ENCODE measurements at regions not wholly inside any gene's neighbourhood (a gene's known extent, or its start where the extent isn't known, plus 50 kb on each side); places are given as distances from the start of the nearest gene placed in this dataset.
A peak's percentile ranks its signal among the peaks of the same experiment; 100 is the strongest.

GRCh38 chr7:35405461-35405860, 151.6 kb upstream of the TBX20 start:
- no peaks in the 10 kb centered on the region for H3K36me3 ChIP-seq (ENCODE audit: low read depth)
- no peaks in the 10 kb centered on the region for H3K27me3 ChIP-seq (ENCODE audit: insufficient read depth, poor library complexity, severe bottlenecking)
- no peak overlapping the region for H3K27ac ChIP-seq (ENCODE audit: poor library complexity, severe bottlenecking)
- H3K9me3 ChIP-seq (ENCODE audit: severe bottlenecking), result no peaks in the 10 kb centered on the region
- H3K4me1 ChIP-seq (ENCODE audit: insufficient read depth, poor library complexity, severe bottlenecking), result no peaks in the 10 kb centered on the region
- no peak for TF ChIP-seq CTCF (IDR thresholded peaks at IDR 0.05; ENCODE audit: poor library complexity, severe bottlenecking)
- H3K4me3 ChIP-seq (ENCODE audit: severe bottlenecking), result no peak overlapping the region
- DNase-seq (ENCODE audit: low spot score), result no peak
- peak; percentile 14; the same call in 1 of the 3 replicates for ATAC-seq (ENCODE audit: low read depth)

- Histone ChIP-seq H3K27ac (ENCODE audit: poor library complexity, severe bottlenecking) (no peak overlapping the region), H3K4me1 (ENCODE audit: insufficient read depth, poor library complexity, severe bottlenecking) (no peaks in the 10 kb centered on the region), H3K4me3 (ENCODE audit: severe bottlenecking) (no peak overlapping the region), H3K27me3 (ENCODE audit: insufficient read depth, poor library complexity, severe bottlenecking) (no peaks in the 10 kb centered on the region), H3K9me3 (ENCODE audit: severe bottlenecking) (no peaks in the 10 kb centered on the region), H3K36me3 (ENCODE audit: low read depth) (no peaks in the 10 kb centered on the region)
- DNase-seq (ENCODE audit: low spot score), result no peak
- TF ChIP-seq CTCF (IDR thresholded peaks at IDR 0.05; ENCODE audit: poor library complexity, severe bottlenecking), result no peak
- no peak for ATAC-seq (ENCODE audit: low read depth)
Measured at GRCh38 chr7:35401217-35401879, 147.4 kb upstream of the TBX20 start.

GRCh38 chr7:35399840-35400239, 145.9 kb upstream of the TBX20 start:
- DNase-seq (ENCODE audit: low spot score), result no peak
- H3K4me3 ChIP-seq (ENCODE audit: severe bottlenecking), result no peak overlapping the region
- no peak for ATAC-seq (ENCODE audit: low read depth)
- no peaks in the 10 kb centered on the region for H3K27me3 ChIP-seq (ENCODE audit: insufficient read depth, poor library complexity, severe bottlenecking)
- no peak for TF ChIP-seq CTCF (IDR thresholded peaks at IDR 0.05; ENCODE audit: poor library complexity, severe bottlenecking)
- H3K4me1 ChIP-seq (ENCODE audit: insufficient read depth, poor library complexity, severe bottlenecking), result no peaks in the 10 kb centered on the region
- H3K9me3 ChIP-seq (ENCODE audit: severe bottlenecking), result no peaks in the 10 kb centered on the region
- H3K27ac ChIP-seq (ENCODE audit: poor library complexity, severe bottlenecking), result no peak overlapping the region
- no peaks in the 10 kb centered on the region for H3K36me3 ChIP-seq (ENCODE audit: low read depth)

GRCh38 chr7:35399216-35399615, 145.3 kb upstream of the TBX20 start:
- TF ChIP-seq CTCF (IDR thresholded peaks at IDR 0.05; ENCODE audit: poor library complexity, severe bottlenecking), result no peak
- Histone ChIP-seq H3K4me3 (ENCODE audit: severe bottlenecking) (no peak overlapping the region), H3K27me3 (ENCODE audit: insufficient read depth, poor library complexity, severe bottlenecking) (no peaks in the 10 kb centered on the region), H3K4me1 (ENCODE audit: insufficient read depth, poor library complexity, severe bottlenecking) (no peaks in the 10 kb centered on the region), H3K9me3 (ENCODE audit: severe bottlenecking) (no peaks in the 10 kb centered on the region), H3K36me3 (ENCODE audit: low read depth) (no peaks in the 10 kb centered on the region), H3K27ac (ENCODE audit: poor library complexity, severe bottlenecking) (no peak overlapping the region)
- DNase-seq (ENCODE audit: low spot score) (no peak), ATAC-seq (ENCODE audit: low read depth) (no peak)

- DNase-seq (ENCODE audit: low spot score), result no peak
- Histone ChIP-seq H3K27me3 (ENCODE audit: insufficient read depth, poor library complexity, severe bottlenecking) (no peaks in the 10 kb centered on the region), H3K9me3 (ENCODE audit: severe bottlenecking) (no peaks in the 10 kb centered on the region), H3K4me3 (ENCODE audit: severe bottlenecking) (no peak overlapping the region), H3K27ac (ENCODE audit: poor library complexity, severe bottlenecking) (no peak overlapping the region), H3K36me3 (ENCODE audit: low read depth) (no peaks in the 10 kb centered on the region), H3K4me1 (ENCODE audit: insufficient read depth, poor library complexity, severe bottlenecking) (no peaks in the 10 kb centered on the region)
- ATAC-seq (ENCODE audit: low read depth), result no peak
- no peak for TF ChIP-seq CTCF (IDR thresholded peaks at IDR 0.05; ENCODE audit: poor library complexity, severe bottlenecking)
Measured at GRCh38 chr7:35398518-35398917, 144.6 kb upstream of the TBX20 start.
